SK-N-SH (cell line): ENCODE measurements at regions not wholly inside any gene's neighbourhood (a gene's known extent, or its start where the extent isn't known, plus 50 kb on each side); places are given as distances from the start of the nearest gene placed in this dataset.

Source experiments
- CTCF ChIA-PET: fragments of 300-600, 350-600 bp; formaldehyde crosslinking; extraction: SDS; loops from one replicate; lab custom pipeline; 2021; lab: Yijun Ruan, JAX
- POLR2A ChIA-PET: fragments of 350-600 bp; sonication (Branson Sonifier 250); formaldehyde crosslinking; extraction: SDS; loops from one replicate; lab custom pipeline; 2020; ENCODE audit warnings: antibody characterized with exemption, inconsistent platforms; lab: Yijun Ruan, JAX
- DNase-seq: peaks from one replicate; pipeline ENCODE4 v3.0.0; 2012
- H2AFZ ChIP-seq: fragments of 200-600 bp; sonication (generic); 2 replicates; pipeline ENCODE4 v1.8.1; 2016; ENCODE audit warnings: antibody characterized with exemption, mild to moderate bottlenecking, low read depth
- H3F3A ChIP-seq: fragments of 200-600 bp; sonication (generic); replicated peaks from 2 replicates; pipeline ENCODE3; 2016; ENCODE audit warnings: antibody characterized with exemption, mild to moderate bottlenecking; ENCODE audit not compliant: insufficient read depth
- H3K27ac ChIP-seq, 2 experiments: fragments of 200-500 bp in 1 of 2; fragments of 200-600 bp in 1 of 2; sonication (Bioruptor generic) in 1 of 2; sonication (generic), shearing (Covaris generic) in 1 of 2; 2 replicates each; pipeline versions ENCODE4 v1.5.1 to v1.6.1; 2014 to 2016; ENCODE audit warnings: low read depth in 2 of 2, inconsistent platforms in 1 of 2, low read length in 1 of 2, mild to moderate bottlenecking in 1 of 2, mixed read lengths in 1 of 2
- H3K27me3 ChIP-seq: fragments of 200-600 bp; sonication (generic), shearing (Covaris generic); 2 replicates; pipeline ENCODE4 v1.6.1; 2016; ENCODE audit warnings: mixed run types; ENCODE audit not compliant: insufficient read depth
- H3K36me3 ChIP-seq, 2 experiments: fragments of 200-500 bp in 1 of 2; fragments of 200-600 bp in 1 of 2; sonication (Bioruptor generic) in 1 of 2; sonication (generic) in 1 of 2; replicated peaks in 1 of 2; 2 replicates each; pipeline versions ENCODE3 to v1.5.1; 2014 to 2016; ENCODE audit warnings: low read length in 1 of 2, mild to moderate bottlenecking in 1 of 2; ENCODE audit not compliant: insufficient read depth in 2 of 2, control insufficient read depth in 1 of 2
- H3K4me1 ChIP-seq, 2 experiments: fragments of 200-500 bp in 1 of 2; fragments of 200-600 bp in 1 of 2; sonication (Bioruptor generic) in 1 of 2; sonication (generic), shearing (Covaris generic) in 1 of 2; 2 replicates each; pipeline versions ENCODE4 v1.5.1 to v1.6.1; 2014 to 2016; ENCODE audit warnings: low read depth in 1 of 2, low read length in 1 of 2, mixed run types in 1 of 2; ENCODE audit not compliant: insufficient read depth in 2 of 2, control insufficient read depth in 1 of 2
- H3K4me2 ChIP-seq: fragments of 200-600 bp; sonication (generic), shearing (Covaris generic); 2 replicates; pipeline ENCODE4 v1.6.1; 2017; ENCODE audit warnings: mixed run types
- H3K4me3 ChIP-seq, 2 experiments: fragments of 200-500 bp in 1 of 2; fragments of 200-600 bp in 1 of 2; sonication (Bioruptor generic) in 1 of 2; sonication (generic), shearing (Covaris generic) in 1 of 2; 2 replicates each; pipeline versions ENCODE4 v1.5.1 to v1.8.1; 2014 to 2016; ENCODE audit warnings: low read depth in 2 of 2, inconsistent platforms in 1 of 2, low read length in 1 of 2, mild to moderate bottlenecking in 1 of 2, mixed read lengths in 1 of 2, moderate library complexity in 1 of 2
- H3K79me2 ChIP-seq: fragments of 200-600 bp; sonication (generic); 2 replicates; pipeline ENCODE4 v1.8.1; 2017; ENCODE audit warnings: mild to moderate bottlenecking; ENCODE audit not compliant: insufficient read depth
- H3K9ac ChIP-seq: fragments of 200-600 bp; sonication (generic); 2 replicates; pipeline ENCODE4 v1.6.1; 2017; ENCODE audit warnings: mixed run types
- H3K9me2 ChIP-seq: fragments of 200-600 bp; sonication (generic); 2 replicates; pipeline ENCODE4 v1.6.1; 2017; ENCODE audit warnings: mixed run types
- H3K9me3 ChIP-seq: fragments of 200-600 bp; sonication (generic); 2 replicates; pipeline ENCODE4 v1.6.1; 2017; ENCODE audit warnings: mixed run types, mild to moderate bottlenecking, moderate library complexity
- H4K20me1 ChIP-seq: fragments of 200-600 bp; sonication (generic); 2 replicates; pipeline ENCODE4 v1.6.1; 2017; ENCODE audit warnings: mild to moderate bottlenecking, mixed run types; ENCODE audit not compliant: insufficient read depth
- ELF1 ChIP-seq: IDR thresholded peaks from 2 replicates; pipeline ENCODE4 v1.4.0; 2012
- EP300 ChIP-seq, 2 experiments: IDR thresholded peaks; 2 replicates each; pipeline versions ENCODE4 v1.4.0 to v1.6.1; 2012; ENCODE audit warnings: borderline replicate concordance in 1 of 2, low read depth in 1 of 2, low read length in 1 of 2
- EZH2phosphoT487 ChIP-seq: fragments of 200-600 bp; sonication (generic); IDR thresholded peaks from 2 replicates; pipeline ENCODE4 v1.6.1; 2017; ENCODE audit warnings: low read depth, mixed run types, mild to moderate bottlenecking, antibody characterized with exemption, moderate library complexity, borderline replicate concordance
- FOXJ3 ChIP-seq: sonication (generic); formaldehyde crosslinking; IDR thresholded peaks from 2 replicates; pipeline ENCODE4 v1.5.1; 2020; ENCODE audit warnings: mild to moderate bottlenecking, missing genetic modification reagents
- GATA2 ChIP-seq: sonication (generic); formaldehyde crosslinking; IDR thresholded peaks from 2 replicates; pipeline ENCODE4 v1.5.0; 2020; ENCODE audit warnings: mild to moderate bottlenecking, missing genetic modification reagents
- IRF3 ChIP-seq: fragments of 150-350 bp; IDR thresholded peaks from 2 replicates; pipeline ENCODE4 v1.6.1; 2016; ENCODE audit warnings: mild to moderate bottlenecking, low read depth, low read length
- MAX ChIP-seq: IDR thresholded peaks from 2 replicates; pipeline ENCODE4 v1.4.0; 2012; ENCODE audit warnings: low read depth
- MEF2A ChIP-seq: IDR thresholded peaks from 2 replicates; pipeline ENCODE4 v1.4.0; 2012; ENCODE audit warnings: low read depth, borderline replicate concordance
- NRF1 ChIP-seq: IDR thresholded peaks from 2 replicates; pipeline ENCODE4 v1.6.1; 2012; ENCODE audit warnings: low read depth, mild to moderate bottlenecking, low read length
- RCOR1 ChIP-seq: fragments of 150-350 bp; IDR thresholded peaks from 2 replicates; pipeline ENCODE4 v1.6.1; 2017; ENCODE audit warnings: antibody characterized with exemption, low read length
- RFX5 ChIP-seq: IDR thresholded peaks from 2 replicates; pipeline ENCODE4 v1.6.1; 2012; ENCODE audit warnings: mild to moderate bottlenecking, improper control_type of control experiment, low read length
- RXRA ChIP-seq: IDR thresholded peaks from 2 replicates; pipeline ENCODE4 v1.4.0; 2012; ENCODE audit warnings: low read depth, mild to moderate bottlenecking, borderline replicate concordance
- SMC3 ChIP-seq: IDR thresholded peaks from 2 replicates; pipeline ENCODE4 v1.6.1; 2012; ENCODE audit warnings: low read depth, low read length, improper control_type of control experiment
- TAF1 ChIP-seq: IDR thresholded peaks from 2 replicates; pipeline ENCODE4 v1.6.1; 2012; ENCODE audit warnings: low read depth, mild to moderate bottlenecking, low read length, moderate library complexity, borderline replicate concordance
- TCF12 ChIP-seq: IDR thresholded peaks from 2 replicates; pipeline ENCODE4 v1.4.0; 2012
- USF2 ChIP-seq: fragments of 150-350 bp; IDR thresholded peaks from 2 replicates; pipeline ENCODE4 v1.6.1; 2017; ENCODE audit warnings: antibody characterized with exemption, low read length, low read depth, borderline replicate concordance
- ZBTB33 ChIP-seq: IDR thresholded peaks from 2 replicates; pipeline ENCODE4 v1.4.0; 2012; ENCODE audit warnings: low read depth, borderline replicate concordance
- WGBS: methylation state at CpG from one replicate; pipeline ENCODE4 v1.1.6; 2017; ENCODE audit warnings: low lambda C conversion rate; 5-methylcytosine and 5-hydroxymethylcytosine counted together
- TF ChIP-seq, protein P1 (sequence below): fragments of 200-600 bp; sonication (generic); IDR thresholded peaks from 2 replicates; pipeline ENCODE4 v1.6.1; 2017; ENCODE audit warnings: antibody characterized with exemption, mild to moderate bottlenecking, moderate library complexity

- Histone ChIP-seq H3F3A (no peaks in the 10 kb centered on the region), H3K9ac (no peak overlapping the region), H3K36me3 (no peaks in the 10 kb centered on the region), H3K4me2 (no peak overlapping the region), H3K9me2 (no peaks in the 10 kb centered on the region), H3K27ac (peak overlapping the region in 1 of 2 experiments; percentile 64; a peak in 1 of 4 replicates), H3K4me3 (no peak overlapping the region), H3K4me1 (peaks cover 0 to 33% of the 10 kb centered on the region in 2 experiments; a peak in 1 of 4 replicates), H3K27me3 (no peaks in the 10 kb centered on the region), H3K9me3 (no peaks in the 10 kb centered on the region), H2AFZ (no peak overlapping the region)
- ChIA-PET POLR2A (no interaction called here), CTCF (interaction anchor here (1.3 to 3.1 kb wide), 3 partner anchors 8 to 717 kb away, joined by 3 to 9 read pairs (median 7); no protein-coding TSS in a partner anchor)
- WGBS = 42% methylated on average over 6 of the region's 6 CpGs
- no peak for DNase-seq
- TF ChIP-seq GATA2 = no peak
- no peak for TF ChIP-seq NRF1
- TF ChIP-seq ELF1 = no peak
- no peak for TF ChIP-seq FOXJ3 (CRISPR knock-in tag)
- no peak for TF ChIP-seq SMC3
- no peak for TF ChIP-seq TAF1
- TF ChIP-seq RCOR1 = no peak
- no peak for TF ChIP-seq RFX5
- TF ChIP-seq EZH2phosphoT487 = no peak
- TF ChIP-seq RXRA = no peak
- TF ChIP-seq EP300 (IDR thresholded peaks at IDR 0.05; ENCODE audit: borderline replicate concordance in 1 of 2, low read depth in 1 of 2, low read length in 1 of 2) = no peak
- no peak for TF ChIP-seq MAX
- TF ChIP-seq USF2 = no peak
- no peak for TF ChIP-seq TCF12
- TF ChIP-seq MEF2A = no peak
- no peak for TF ChIP-seq ZBTB33
- TF ChIP-seq IRF3 = no peak
- TF ChIP-seq, protein P1, sequence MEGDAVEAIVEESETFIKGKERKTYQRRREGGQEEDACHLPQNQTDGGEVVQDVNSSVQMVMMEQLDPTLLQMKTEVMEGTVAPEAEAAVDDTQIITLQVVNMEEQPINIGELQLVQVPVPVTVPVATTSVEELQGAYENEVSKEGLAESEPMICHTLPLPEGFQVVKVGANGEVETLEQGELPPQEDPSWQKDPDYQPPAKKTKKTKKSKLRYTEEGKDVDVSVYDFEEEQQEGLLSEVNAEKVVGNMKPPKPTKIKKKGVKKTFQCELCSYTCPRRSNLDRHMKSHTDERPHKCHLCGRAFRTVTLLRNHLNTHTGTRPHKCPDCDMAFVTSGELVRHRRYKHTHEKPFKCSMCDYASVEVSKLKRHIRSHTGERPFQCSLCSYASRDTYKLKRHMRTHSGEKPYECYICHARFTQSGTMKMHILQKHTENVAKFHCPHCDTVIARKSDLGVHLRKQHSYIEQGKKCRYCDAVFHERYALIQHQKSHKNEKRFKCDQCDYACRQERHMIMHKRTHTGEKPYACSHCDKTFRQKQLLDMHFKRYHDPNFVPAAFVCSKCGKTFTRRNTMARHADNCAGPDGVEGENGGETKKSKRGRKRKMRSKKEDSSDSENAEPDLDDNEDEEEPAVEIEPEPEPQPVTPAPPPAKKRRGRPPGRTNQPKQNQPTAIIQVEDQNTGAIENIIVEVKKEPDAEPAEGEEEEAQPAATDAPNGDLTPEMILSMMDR = no peak
- TF ChIP-seq, all 33 proteins: peak for 0
- Histone ChIP-seq H3K79me2 (no peaks in the 10 kb centered on the region), H4K20me1 (no peaks in the 10 kb centered on the region)
Measured at GRCh38 chr4:52265781-52266525, 214.8 kb downstream of the SPATA18 start.
